Stomach (tissue), 8 donors: ENCODE measurements at regions not wholly inside any gene's neighbourhood (a gene's known extent, or its start where the extent isn't known, plus 50 kb on each side); places are given as distances from the start of the nearest gene placed in this dataset.
A peak's percentile ranks its signal among the peaks of the same experiment; 100 is the strongest.

Experiments
- DNase-seq, 2 donors: peaks; one replicate each; pipeline versions ENCODE4 v3.0.0 to v3.0.0-alpha.2; 2013 to 2019
- H3K27ac ChIP-seq, 5 donors: fragments of 200-600 bp in 4 of 5; sonication (generic) in 4 of 5; one replicate each; pipeline ENCODE4 v1.5.1; 2013 to 2019; ENCODE audit warnings: mild to moderate bottlenecking in 1 of 5, moderate library complexity in 1 of 5
- H3K27me3 ChIP-seq, 3 donors: fragments of 200-600 bp; sonication (generic); one replicate each; pipeline ENCODE4 v1.5.1; 2017 to 2019; ENCODE audit warnings: mixed run types in 1 of 3
- H3K36me3 ChIP-seq, 4 donors: fragments of 200-600 bp; sonication (generic); 1 replicate in 3 of 4; 2 replicates in 1 of 4; pipeline ENCODE4 v1.5.1; 2016 to 2019
- H3K4me1 ChIP-seq, 4 donors: fragments of 200-600 bp; sonication (generic); one replicate each; pipeline ENCODE4 v1.5.1; 2016 to 2019
- H3K4me3 ChIP-seq, 4 donors: fragments of 200-600 bp; sonication (generic) in 3 of 4; one replicate each; pipeline ENCODE4 v1.5.1; 2016 to 2019; ENCODE audit warnings: mild to moderate bottlenecking in 1 of 4
- H3K9me3 ChIP-seq, 4 donors: fragments of 200-600 bp; sonication (generic); one replicate each; pipeline ENCODE4 v1.5.1; 2016 to 2019
- EP300 ChIP-seq: sonication (generic); formaldehyde crosslinking; IDR thresholded peaks from one replicate; pipeline ENCODE4 v1.6.1; 2017; ENCODE audit warnings: antibody characterized with exemption
- POLR2A ChIP-seq, 4 donors: fragments of 450-650 bp; IDR thresholded peaks; one replicate each; pipeline ENCODE4 v1.6.1; 2016; ENCODE audit warnings: antibody characterized with exemption in 4 of 4, control low read depth in 2 of 4, mild to moderate bottlenecking in 1 of 4, moderate library complexity in 1 of 4
- POLR2AphosphoS5 ChIP-seq, 3 donors: sonication (generic); formaldehyde crosslinking; IDR thresholded peaks; one replicate each; pipeline ENCODE4 v1.6.1; 2016; ENCODE audit warnings: antibody characterized with exemption in 3 of 3
- WGBS, 5 donors: extraction: QIAGEN DNeasy Blood & Tissue Kit in 3 of 5; methylation state at CpG; one replicate each; pipeline versions ENCODE4 v1.1.5 to v1.1.7; 2013 to 2018; 5-methylcytosine and 5-hydroxymethylcytosine counted together
- intact Hi-C: fragments of 100-400 bp; cut with DNase I; formaldehyde crosslinking; loops from one replicate; pipeline ENCODE4 v1.15.1; 2023; ENCODE audit warnings: low total_unique reads
- TF ChIP-seq, protein P1 (sequence below), 7 experiments: fragments of 450-650 bp in 4 of 7; fragments of 200-600 bp in 3 of 7; sonication (generic) in 3 of 7; IDR thresholded peaks; one replicate each; pipeline ENCODE4 v1.5.1; 2016 to 2019; ENCODE audit warnings: antibody characterized with exemption in 7 of 7, control low read depth in 2 of 7, mild to moderate bottlenecking in 1 of 7
- donor health status: healthy with polysubstance abuse.
- donor health status: Bipolar disorder and iron deficiency.
- donor health status: healthy.

DNA sequence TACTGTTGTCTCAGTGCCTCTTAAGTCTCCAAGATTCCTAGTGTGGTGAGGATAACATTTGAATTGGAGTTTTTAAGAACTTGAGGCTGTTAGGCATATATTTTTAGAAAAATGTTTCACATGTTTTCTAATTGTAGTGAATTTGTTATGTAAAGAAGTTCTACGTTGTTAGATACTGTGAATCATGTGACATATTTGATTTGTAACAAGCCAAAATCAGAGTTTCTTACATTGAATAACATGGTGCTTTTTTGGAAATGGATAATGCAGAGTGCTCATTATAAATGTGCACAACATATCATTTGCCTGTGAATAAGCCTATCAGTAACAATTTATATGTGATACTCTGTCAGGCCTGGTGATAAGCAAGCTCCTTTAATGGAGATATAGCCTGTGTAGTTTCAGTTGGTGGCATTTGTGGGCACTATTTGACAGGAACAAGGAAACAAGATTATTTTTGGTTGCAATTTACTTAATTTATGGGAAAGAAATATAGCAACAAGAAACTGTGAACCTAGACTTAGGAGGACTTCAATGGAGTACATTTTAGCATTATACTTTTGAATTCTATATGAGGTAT lies 328.8 kb downstream of the ARPP21 start:
- DNase-seq: no peak
- intact Hi-C loops: loop anchor here (5.0 kb wide), 1 partner anchor 734 kb away; no protein-coding TSS in a partner anchor
- H3K4me3 ChIP-seq: no peak overlapping the region
- H3K9me3 ChIP-seq: no peaks in the 10 kb centered on the region
- no peak overlapping the region for H3K27ac ChIP-seq
- no peaks in the 10 kb centered on the region for H3K36me3 ChIP-seq
- H3K4me1 ChIP-seq: peaks cover 0 to 8% (median 1%) of the 10 kb centered on the region in 4 donors
- WGBS, 5 donors: 21 to 41% (median 27%) methylated on average over 1 of the region's 1 CpG
- TF ChIP-seq, protein P1, sequence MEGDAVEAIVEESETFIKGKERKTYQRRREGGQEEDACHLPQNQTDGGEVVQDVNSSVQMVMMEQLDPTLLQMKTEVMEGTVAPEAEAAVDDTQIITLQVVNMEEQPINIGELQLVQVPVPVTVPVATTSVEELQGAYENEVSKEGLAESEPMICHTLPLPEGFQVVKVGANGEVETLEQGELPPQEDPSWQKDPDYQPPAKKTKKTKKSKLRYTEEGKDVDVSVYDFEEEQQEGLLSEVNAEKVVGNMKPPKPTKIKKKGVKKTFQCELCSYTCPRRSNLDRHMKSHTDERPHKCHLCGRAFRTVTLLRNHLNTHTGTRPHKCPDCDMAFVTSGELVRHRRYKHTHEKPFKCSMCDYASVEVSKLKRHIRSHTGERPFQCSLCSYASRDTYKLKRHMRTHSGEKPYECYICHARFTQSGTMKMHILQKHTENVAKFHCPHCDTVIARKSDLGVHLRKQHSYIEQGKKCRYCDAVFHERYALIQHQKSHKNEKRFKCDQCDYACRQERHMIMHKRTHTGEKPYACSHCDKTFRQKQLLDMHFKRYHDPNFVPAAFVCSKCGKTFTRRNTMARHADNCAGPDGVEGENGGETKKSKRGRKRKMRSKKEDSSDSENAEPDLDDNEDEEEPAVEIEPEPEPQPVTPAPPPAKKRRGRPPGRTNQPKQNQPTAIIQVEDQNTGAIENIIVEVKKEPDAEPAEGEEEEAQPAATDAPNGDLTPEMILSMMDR (IDR thresholded peaks at IDR 0.05): no peak
- TF ChIP-seq EP300 (no peak), POLR2AphosphoS5 (IDR thresholded peaks at IDR 0.05) (no peak), POLR2A (IDR thresholded peaks at IDR 0.05) (no peak)
- no peaks in the 10 kb centered on the region for H3K27me3 ChIP-seq

GRCh38 chr3:35969406-35969805 lies 330.1 kb downstream of the ARPP21 start:
- Histone ChIP-seq H3K27ac (no peak overlapping the region), H3K4me3 (peak overlapping the region in 1 of 4 donors; percentile 12), H3K27me3 (no peaks in the 10 kb centered on the region), H3K4me1 (peaks cover 0 to 8% (median 1%) of the 10 kb centered on the region in 4 donors), H3K9me3 (no peaks in the 10 kb centered on the region), H3K36me3 (no peaks in the 10 kb centered on the region)
- TF ChIP-seq, protein P1 (IDR thresholded peaks at IDR 0.05): no peak
- TF ChIP-seq POLR2A (IDR thresholded peaks at IDR 0.05) (no peak), POLR2AphosphoS5 (IDR thresholded peaks at IDR 0.05) (no peak), EP300 (no peak)
- intact Hi-C loops: loop anchor here (5.0 kb wide), 1 partner anchor 733 kb away; no protein-coding TSS in a partner anchor
- 27 to 40% (median 37%) methylated on average over 3 of the region's 3 CpGs for WGBS, 5 donors
- no peak for DNase-seq

DNA sequence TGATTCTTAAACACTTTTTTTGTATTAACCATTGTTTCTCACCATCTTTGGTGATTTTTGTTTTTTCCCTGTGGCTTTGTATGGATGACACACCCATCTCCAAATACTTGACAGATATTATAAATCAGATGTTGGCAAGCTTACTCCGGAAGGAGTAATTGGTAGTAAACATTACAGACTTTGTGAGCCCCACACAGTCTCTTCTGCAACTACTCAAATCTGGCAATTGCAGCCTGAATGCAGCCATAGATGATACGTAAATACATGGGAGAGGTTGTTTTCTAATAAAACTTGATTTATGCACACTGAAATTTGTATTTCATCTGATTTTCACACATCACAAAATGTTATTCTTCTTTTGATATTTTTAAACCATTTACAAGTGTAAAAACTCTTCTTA lies 331.5 kb downstream of the ARPP21 start:
- DNase-seq: no peak
- TF ChIP-seq POLR2A (IDR thresholded peaks at IDR 0.05): no peak
- TF ChIP-seq EP300: no peak
- TF ChIP-seq, protein P1 (IDR thresholded peaks at IDR 0.05): no peak
- no peak for TF ChIP-seq POLR2AphosphoS5 (IDR thresholded peaks at IDR 0.05)
- no peaks in the 10 kb centered on the region for H3K36me3 ChIP-seq
- H3K27me3 ChIP-seq: no peaks in the 10 kb centered on the region
- H3K9me3 ChIP-seq: no peaks in the 10 kb centered on the region
- no peak overlapping the region for H3K4me3 ChIP-seq
- H3K27ac ChIP-seq: no peak overlapping the region
- intact Hi-C loops: no loop called here
- 58 to 68% (median 62%) methylated on average over 2 of the region's 2 CpGs for WGBS, 5 donors
- H3K4me1 ChIP-seq: peaks cover 0 to 8% (median 1%) of the 10 kb centered on the region in 4 donors

GRCh38 chr3:35971686-35972085 lies 332.4 kb downstream of the ARPP21 start:
- Histone ChIP-seq H3K4me1 (peaks cover 0 to 8% (median 1%) of the 10 kb centered on the region in 4 donors), H3K27me3 (no peaks in the 10 kb centered on the region), H3K4me3 (no peak overlapping the region), H3K36me3 (no peaks in the 10 kb centered on the region), H3K27ac (no peak overlapping the region), H3K9me3 (no peaks in the 10 kb centered on the region)
- 38 to 59% (median 44%) methylated on average over 1 of the region's 1 CpG for WGBS, 5 donors
- DNase-seq: no peak
- intact Hi-C loops: no loop called here
- TF ChIP-seq, protein P1 (IDR thresholded peaks at IDR 0.05): no peak
- no peak for TF ChIP-seq EP300
- TF ChIP-seq POLR2A (IDR thresholded peaks at IDR 0.05): no peak
- no peak for TF ChIP-seq POLR2AphosphoS5 (IDR thresholded peaks at IDR 0.05)
